ENCODE measurements at regions not wholly inside any gene's neighbourhood (a gene's known extent, or its start where the extent isn't known, plus 50 kb on each side); places are given as distances from the start of the nearest gene placed in this dataset.

DNA sequence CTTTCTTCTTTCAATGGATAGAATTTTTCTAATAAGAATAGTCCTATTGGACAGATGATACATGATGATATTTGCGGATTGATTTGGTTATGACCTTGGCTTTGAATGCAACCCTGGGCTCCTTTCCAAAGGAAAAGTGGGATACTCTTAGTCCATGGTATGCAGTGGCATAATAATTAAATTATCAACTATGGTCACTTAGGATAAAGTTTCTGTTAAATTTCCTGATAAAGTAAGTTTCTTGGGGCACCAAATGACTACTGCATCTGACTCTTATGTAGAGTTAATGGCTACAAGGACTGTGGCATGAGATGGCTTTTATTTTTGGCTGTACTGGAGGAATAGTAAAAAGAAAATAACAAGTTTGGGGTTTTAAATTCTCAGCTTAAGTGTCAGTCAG is 126.7 kb downstream of the QPCT start:
- Histone ChIP-seq H3K4me3 (no peak overlapping the region), H3K4me2 (no peak overlapping the region), H3K4me1 (peaks cover 11% of the 10 kb centered on the region; the same call in 2 of the 3 replicates), H3K9me3 (no peaks in the 10 kb centered on the region), H3K27ac (no peak overlapping the region)
- DNase-seq (ENCODE audit: low read depth in 1 of 2, low spot score in 1 of 2) (no peak), FAIRE-seq (no peak), ATAC-seq (no peak)
- POLR2A ChIA-PET, result no interaction called here
- CTCF ChIA-PET, result interaction anchor here (1.3 to 2.1 kb wide), 2 partner anchors 57 to 804 kb away, joined by 3 to 8 read pairs; no protein-coding TSS in a partner anchor
- WGBS (ENCODE audit: missing lambda C conversion rate), result 91% methylated on average over 1 of the region's 1 CpG
- TF ChIP-seq, protein P1, sequence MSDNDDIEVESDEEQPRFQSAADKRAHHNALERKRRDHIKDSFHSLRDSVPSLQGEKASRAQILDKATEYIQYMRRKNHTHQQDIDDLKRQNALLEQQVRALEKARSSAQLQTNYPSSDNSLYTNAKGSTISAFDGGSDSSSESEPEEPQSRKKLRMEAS (IDR thresholded peaks at IDR 0.05), result no peak
- TF ChIP-seq SREBF2 (IDR thresholded peaks at IDR 0.05), result no peak
- no peak for TF ChIP-seq CBX2 (IDR thresholded peaks at IDR 0.05; ENCODE audit: borderline replicate concordance, low read depth)
- no peak for TF ChIP-seq HEYL (CRISPR knock-in tag; IDR thresholded peaks at IDR 0.05)
- TF ChIP-seq, protein P2, sequence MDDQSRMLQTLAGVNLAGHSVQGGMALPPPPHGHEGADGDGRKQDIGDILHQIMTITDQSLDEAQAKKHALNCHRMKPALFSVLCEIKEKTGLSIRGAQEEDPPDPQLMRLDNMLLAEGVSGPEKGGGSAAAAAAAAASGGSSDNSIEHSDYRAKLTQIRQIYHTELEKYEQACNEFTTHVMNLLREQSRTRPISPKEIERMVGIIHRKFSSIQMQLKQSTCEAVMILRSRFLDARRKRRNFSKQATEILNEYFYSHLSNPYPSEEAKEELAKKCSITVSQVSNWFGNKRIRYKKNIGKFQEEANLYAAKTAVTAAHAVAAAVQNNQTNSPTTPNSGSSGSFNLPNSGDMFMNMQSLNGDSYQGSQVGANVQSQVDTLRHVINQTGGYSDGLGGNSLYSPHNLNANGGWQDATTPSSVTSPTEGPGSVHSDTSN (IDR thresholded peaks at IDR 0.05), result no peak
- no peak for TF ChIP-seq TP53 (CRISPR knock-in tag; IDR thresholded peaks at IDR 0.05)

DNA sequence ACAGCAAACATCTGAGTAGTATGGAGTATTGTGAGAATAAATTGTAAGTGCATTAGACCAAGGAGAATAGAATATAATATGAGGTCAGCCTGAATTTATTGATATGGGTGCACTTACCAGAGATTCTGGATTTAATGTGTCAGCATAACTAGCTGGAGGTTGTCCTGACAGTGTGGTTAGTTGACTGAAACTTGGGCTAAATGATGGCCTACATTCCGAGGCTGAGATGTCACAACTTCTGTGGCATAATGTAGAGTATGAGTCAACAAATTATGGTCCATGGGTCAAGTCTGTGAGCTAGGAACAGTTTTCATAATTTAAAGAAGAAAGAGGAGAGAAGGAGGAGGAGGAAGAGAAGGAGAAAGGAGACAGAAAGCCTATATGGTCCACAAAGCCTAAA is 127.6 kb downstream of the QPCT start:
- peak in 1 of 2 experiments; percentile 15 for DNase-seq (ENCODE audit: low read depth in 1 of 2, low spot score in 1 of 2)
- TF ChIP-seq POLR2A (IDR thresholded peaks at IDR 0.05; ENCODE audit: low read length) (no peak), MAFK (IDR thresholded peaks at IDR 0.05; ENCODE audit: partially characterized antibody) (peak; percentile 72)
- POLR2A ChIA-PET, result no interaction called here
- Histone ChIP-seq H3K4me2 (peak overlapping the region; percentile 14; the same call in 2 of the 3 replicates), H3K4me1 (peaks cover 11% of the 10 kb centered on the region; the same call in 2 of the 3 replicates), H3K4me3 (no peak overlapping the region), H3K9me3 (no peaks in the 10 kb centered on the region), H3K27ac (no peak overlapping the region)
- ATAC-seq, result peak in 1 of 2 experiments; percentile 49; a peak in 2 of 6 replicates
- 19% methylated on average over 1 of the region's 1 CpG for WGBS (ENCODE audit: missing lambda C conversion rate)
- CTCF ChIA-PET, result interaction anchor here (1.3 to 2.1 kb wide), 2 partner anchors 58 to 803 kb away, joined by 3 to 8 read pairs; no protein-coding TSS in a partner anchor
- FAIRE-seq, result no peak

DNA sequence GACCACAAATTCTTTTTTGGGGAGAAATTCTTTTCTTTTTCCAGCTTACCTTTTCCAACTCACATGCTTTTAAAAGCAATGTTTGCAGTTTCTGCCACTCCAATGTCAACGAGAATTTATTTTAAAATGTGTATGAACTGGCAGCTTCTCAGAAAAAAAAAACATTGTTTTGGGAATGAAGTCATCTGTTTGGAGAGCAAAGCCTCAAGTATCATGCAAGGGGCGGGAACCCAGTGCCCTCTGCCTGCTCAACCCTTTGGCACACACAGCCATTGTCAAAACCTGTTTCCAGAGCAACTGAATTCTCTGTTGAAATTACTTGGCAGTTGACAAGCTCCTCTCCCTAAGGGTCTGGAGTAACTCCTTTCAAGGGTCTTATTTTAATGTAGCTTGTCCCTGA is 128.5 kb downstream of the QPCT start:
- Histone ChIP-seq H3K4me1 (peaks cover 11% of the 10 kb centered on the region; the same call in 2 of the 3 replicates), H3K4me3 (no peak overlapping the region), H3K27ac (no peak overlapping the region), H3K9me3 (no peaks in the 10 kb centered on the region), H3K4me2 (peak overlapping the region; percentile 14; the same call in 2 of the 3 replicates)
- DNase-seq (ENCODE audit: low read depth in 1 of 2, low spot score in 1 of 2) (peak in 1 of 2 experiments; percentile 37), ATAC-seq (peak; percentile 30 to 52; a peak in 2 of 6 replicates), FAIRE-seq (no peak)
- ChIA-PET POLR2A (no interaction called here), CTCF (interaction anchor here (0.8 to 2.1 kb wide), 4 partner anchors 13 to 360 kb away, joined by 3 to 11 read pairs (median 6); no protein-coding TSS in a partner anchor)
- WGBS (ENCODE audit: missing lambda C conversion rate), result 26% methylated on average over 2 of the region's 2 CpGs
- TF ChIP-seq POLR2AphosphoS2 (conservative IDR thresholded peaks at IDR 0.05; ENCODE audit: low read length), result no peak
- TF ChIP-seq RCOR1 (IDR thresholded peaks at IDR 0.05; ENCODE audit: low read depth, low read length), result no peak
- TF ChIP-seq, protein P2 (IDR thresholded peaks at IDR 0.05), result no peak

DNA sequence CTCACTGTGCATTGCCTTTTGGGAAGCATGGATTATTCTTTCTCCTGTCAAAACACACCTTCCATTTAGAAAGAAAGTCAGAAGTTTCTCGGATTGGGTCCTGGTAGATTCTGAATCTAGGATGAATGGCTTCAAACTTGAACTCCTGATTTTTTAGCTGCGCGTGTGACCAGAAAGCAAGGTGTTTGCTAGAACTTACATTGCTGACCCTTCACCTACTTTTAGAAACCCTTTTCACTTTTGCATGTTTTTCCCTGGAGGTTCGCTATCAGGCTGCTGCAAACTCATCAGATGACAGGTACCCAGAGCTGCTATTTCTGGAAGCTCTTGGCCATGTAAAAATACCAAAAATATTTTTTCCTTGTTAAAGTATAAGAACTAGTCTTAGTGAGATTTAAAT is 132.0 kb downstream of the QPCT start:
- no peak for FAIRE-seq
- CTCF ChIA-PET, result interaction anchor here (0.6 kb wide), 1 partner anchor 30 kb away, joined by 3 read pairs; no protein-coding TSS in a partner anchor

More for the DNA sequence above, 132.0 kb downstream of the QPCT start:
- Histone ChIP-seq H3K27ac (no peak overlapping the region), H3K4me2 (no peak overlapping the region), H3K4me1 (peaks cover 11% of the 10 kb centered on the region; the same call in 2 of the 3 replicates), H3K9me3 (no peaks in the 10 kb centered on the region), H3K4me3 (no peak overlapping the region)
- POLR2A ChIA-PET, result no interaction called here
- no peak for DNase-seq (ENCODE audit: low read depth in 1 of 2, low spot score in 1 of 2)
- WGBS (ENCODE audit: missing lambda C conversion rate), result 86% methylated on average over 4 of the region's 4 CpGs
- ATAC-seq, result no peak
- TF ChIP-seq MAZ (IDR thresholded peaks at IDR 0.05; ENCODE audit: borderline replicate concordance, low read depth, low read length) (no peak), PHF8 (IDR thresholded peaks at IDR 0.05; ENCODE audit: borderline replicate concordance, low read depth) (no peak), EP300 (IDR thresholded peaks at IDR 0.05) (no peak), BHLHE40 (IDR thresholded peaks at IDR 0.05; ENCODE audit: low read depth, low read length) (no peak), HOXB13 (CRISPR knock-in tag; IDR thresholded peaks at IDR 0.05; ENCODE audit: low read depth) (no peak), CBX2 (IDR thresholded peaks at IDR 0.05; ENCODE audit: borderline replicate concordance, low read depth) (no peak), RNF2 (IDR thresholded peaks at IDR 0.05; ENCODE audit: borderline replicate concordance, low read depth) (no peak)
- TF ChIP-seq, protein P3, sequence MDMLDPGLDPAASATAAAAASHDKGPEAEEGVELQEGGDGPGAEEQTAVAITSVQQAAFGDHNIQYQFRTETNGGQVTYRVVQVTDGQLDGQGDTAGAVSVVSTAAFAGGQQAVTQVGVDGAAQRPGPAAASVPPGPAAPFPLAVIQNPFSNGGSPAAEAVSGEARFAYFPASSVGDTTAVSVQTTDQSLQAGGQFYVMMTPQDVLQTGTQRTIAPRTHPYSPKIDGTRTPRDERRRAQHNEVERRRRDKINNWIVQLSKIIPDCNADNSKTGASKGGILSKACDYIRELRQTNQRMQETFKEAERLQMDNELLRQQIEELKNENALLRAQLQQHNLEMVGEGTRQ (IDR thresholded peaks at IDR 0.05), result no peak
- TF ChIP-seq, protein P4, sequence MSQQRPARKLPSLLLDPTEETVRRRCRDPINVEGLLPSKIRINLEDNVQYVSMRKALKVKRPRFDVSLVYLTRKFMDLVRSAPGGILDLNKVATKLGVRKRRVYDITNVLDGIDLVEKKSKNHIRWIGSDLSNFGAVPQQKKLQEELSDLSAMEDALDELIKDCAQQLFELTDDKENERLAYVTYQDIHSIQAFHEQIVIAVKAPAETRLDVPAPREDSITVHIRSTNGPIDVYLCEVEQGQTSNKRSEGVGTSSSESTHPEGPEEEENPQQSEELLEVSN (IDR thresholded peaks at IDR 0.05; ENCODE audit: borderline replicate concordance, low read depth), result no peak
- TF ChIP-seq, protein P5, sequence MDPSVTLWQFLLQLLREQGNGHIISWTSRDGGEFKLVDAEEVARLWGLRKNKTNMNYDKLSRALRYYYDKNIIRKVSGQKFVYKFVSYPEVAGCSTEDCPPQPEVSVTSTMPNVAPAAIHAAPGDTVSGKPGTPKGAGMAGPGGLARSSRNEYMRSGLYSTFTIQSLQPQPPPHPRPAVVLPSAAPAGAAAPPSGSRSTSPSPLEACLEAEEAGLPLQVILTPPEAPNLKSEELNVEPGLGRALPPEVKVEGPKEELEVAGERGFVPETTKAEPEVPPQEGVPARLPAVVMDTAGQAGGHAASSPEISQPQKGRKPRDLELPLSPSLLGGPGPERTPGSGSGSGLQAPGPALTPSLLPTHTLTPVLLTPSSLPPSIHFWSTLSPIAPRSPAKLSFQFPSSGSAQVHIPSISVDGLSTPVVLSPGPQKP (IDR thresholded peaks at IDR 0.05; ENCODE audit: low read depth, low read length), result no peak

Measured in A549 (cell line).